HG03196 (cell line): ENCODE measurements at regions not wholly inside any gene's neighbourhood (a gene's known extent, or its start where the extent isn't known, plus 50 kb on each side); places are given as distances from the start of the nearest gene placed in this dataset.

Experiments
- ATAC-seq: cut with Tn5 transposase; IDR thresholded peaks from one replicate; pipeline ENCODE4 v1.9.1; 2021; ENCODE audit not compliant: unreplicated experiment

- ATAC-seq: no peak
Measured at GRCh38 chr2:196480653-196481323, 158.7 kb upstream of the CCDC150 start.

GRCh38 chr2:196481324-196481697 is 158.2 kb upstream of the CCDC150 start:
- ATAC-seq: no peak

GRCh38 chr2:196482119-196483065 is 157.1 kb upstream of the CCDC150 start:
- ATAC-seq: no peak

- no peak for ATAC-seq
Measured at GRCh38 chr2:196486146-196486545, 153.4 kb upstream of the CCDC150 start.

- ATAC-seq: no peak
Measured at GRCh38 chr2:196487417-196487816, 152.1 kb upstream of the CCDC150 start.

- ATAC-seq: no peak
Measured at GRCh38 chr2:196489371-196489770, 150.1 kb upstream of the CCDC150 start.

- no peak for ATAC-seq
Measured at GRCh38 chr2:196492946-196493345, 146.6 kb upstream of the CCDC150 start.

GRCh38 chr2:196498962-196499361 is 140.6 kb upstream of the CCDC150 start:
- ATAC-seq: no peak

GRCh38 chr2:196499686-196500085 is 139.8 kb upstream of the CCDC150 start:
- ATAC-seq: no peak

- ATAC-seq: no peak
Measured at GRCh38 chr2:196500686-196501431, 138.7 kb upstream of the CCDC150 start.

- ATAC-seq: no peak
Measured at GRCh38 chr2:196501836-196502235, 137.7 kb upstream of the CCDC150 start.

- ATAC-seq: no peak
Measured at GRCh38 chr2:196502386-196502785, 137.1 kb upstream of the CCDC150 start.

GRCh38 chr2:196503398-196503797 is 136.1 kb upstream of the CCDC150 start:
- ATAC-seq: no peak

- no peak for ATAC-seq
Measured at GRCh38 chr2:196504788-196505187, 134.7 kb upstream of the CCDC150 start.

- ATAC-seq: no peak
Measured at GRCh38 chr2:196510246-196510645, 129.3 kb upstream of the CCDC150 start.

- ATAC-seq: no peak
Measured at GRCh38 chr2:196511258-196512168, 128.0 kb upstream of the CCDC150 start.

- no peak for ATAC-seq
Measured at GRCh38 chr2:196513796-196514526, 125.6 kb upstream of the CCDC150 start.

GRCh38 chr2:196514641-196515040 is 124.9 kb upstream of the CCDC150 start:
- ATAC-seq: no peak

GRCh38 chr2:196515051-196515450 is 124.5 kb upstream of the CCDC150 start:
- ATAC-seq: no peak

GRCh38 chr2:196515608-196516007 is 123.9 kb upstream of the CCDC150 start:
- no peak for ATAC-seq
